GM12872 (cell line): ENCODE measurements at regions not wholly inside any gene's neighbourhood (a gene's known extent, or its start where the extent isn't known, plus 50 kb on each side); places are given as distances from the start of the nearest gene placed in this dataset.

Experiments
- CTCF ChIP-seq: IDR thresholded peaks from 3 replicates; pipeline ENCODE4 v1.5.1; 2011; ENCODE audit warnings: low read depth, mild to moderate bottlenecking, low read length, moderate library complexity; ENCODE audit not compliant: insufficient read depth

- peak; percentile 77 for TF ChIP-seq CTCF
Observed at GRCh38 chr4:180665994-180666824, 1577.0 kb upstream of the TENM3 start.

GRCh38 chr4:180668732-180669131 lies 1574.5 kb upstream of the TENM3 start:
- TF ChIP-seq CTCF: no peak

GRCh38 chr4:180669680-180670079 lies 1573.5 kb upstream of the TENM3 start:
- TF ChIP-seq CTCF: no peak

GRCh38 chr4:180674619-180675358 lies 1568.4 kb upstream of the TENM3 start:
- no peak for TF ChIP-seq CTCF

GRCh38 chr4:180675359-180675650 lies 1567.9 kb upstream of the TENM3 start:
- no peak for TF ChIP-seq CTCF

- TF ChIP-seq CTCF: no peak
Observed at GRCh38 chr4:180680305-180680704, 1562.9 kb upstream of the TENM3 start.

GRCh38 chr4:180682776-180683175 lies 1560.4 kb upstream of the TENM3 start:
- no peak for TF ChIP-seq CTCF
